Adipocyte (in vitro differentiated cells): ENCODE measurements at regions not wholly inside any gene's neighbourhood (a gene's known extent, or its start where the extent isn't known, plus 50 kb on each side); places are given as distances from the start of the nearest gene placed in this dataset.

Experiments used
- DNase-seq: peaks from one replicate; pipeline ENCODE4 v3.0.0-alpha.2; 2015; ENCODE audit warnings: low read depth
- H3K27me3 ChIP-seq: replicated peaks from 2 replicates; pipeline ENCODE4 v1.7.0; 2013; ENCODE audit warnings: mild to moderate bottlenecking, low read length, moderate library complexity; ENCODE audit not compliant: control insufficient read depth, insufficient read depth
- H3K36me3 ChIP-seq: 2 replicates; pipeline ENCODE4 v1.7.0; 2013; ENCODE audit warnings: low read length, mild to moderate bottlenecking, moderate library complexity; ENCODE audit not compliant: control insufficient read depth, insufficient read depth, severe bottlenecking
- H3K4me1 ChIP-seq: 2 replicates; pipeline ENCODE4 v1.7.0; 2013; ENCODE audit warnings: mild to moderate bottlenecking, low read length, moderate library complexity; ENCODE audit not compliant: control insufficient read depth, insufficient read depth
- H3K4me3 ChIP-seq: 2 replicates; pipeline ENCODE4 v1.7.0; 2013; ENCODE audit warnings: mild to moderate bottlenecking, low read length, moderate library complexity
- H3K9ac ChIP-seq: 2 replicates; pipeline ENCODE4 v1.7.0; 2013; ENCODE audit warnings: mild to moderate bottlenecking, low read length, moderate library complexity
- H3K9me3 ChIP-seq: 2 replicates; pipeline ENCODE4 v1.7.0; 2013; ENCODE audit warnings: mild to moderate bottlenecking, low read length, moderate library complexity; ENCODE audit not compliant: control insufficient read depth

DNA sequence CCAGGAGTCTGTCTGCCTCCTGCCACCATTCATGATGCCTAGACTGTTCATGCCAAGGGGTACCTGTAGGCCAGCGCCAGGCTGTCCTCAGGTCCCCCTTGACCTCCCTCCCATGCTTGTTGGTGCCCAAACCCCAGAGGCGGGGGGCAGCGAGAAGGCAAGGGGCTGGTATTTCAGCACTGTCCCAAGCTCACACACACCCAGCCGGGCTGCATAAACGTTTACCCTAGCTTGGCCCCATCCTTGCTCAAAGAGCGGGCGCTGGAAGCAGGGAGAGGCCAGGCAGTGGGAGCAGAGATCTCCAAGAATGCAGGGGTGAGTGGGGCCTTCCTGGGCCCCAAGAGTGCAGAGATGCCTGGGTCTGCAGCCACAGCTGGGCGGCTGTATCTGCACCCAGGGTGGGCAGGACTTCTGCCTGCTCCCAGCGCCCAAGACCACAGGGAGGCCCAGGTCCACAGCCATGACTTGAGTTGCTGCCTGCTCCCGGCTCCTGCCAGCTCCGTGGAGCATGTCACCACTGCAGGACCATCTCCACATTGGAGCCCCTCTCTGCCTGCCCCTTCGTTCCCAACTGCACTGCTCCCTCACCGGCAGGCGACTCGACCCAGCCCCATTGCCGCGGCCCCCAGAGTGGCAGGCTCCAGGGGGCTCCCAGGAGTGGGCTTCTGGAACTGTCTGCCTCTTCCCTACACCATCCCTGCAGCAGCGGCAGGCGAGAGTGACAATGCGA is 616.6 kb downstream of the METTL4 start:
- H3K4me1 ChIP-seq, result no peaks in the 10 kb centered on the region
- H3K27me3 ChIP-seq, result no peaks in the 10 kb centered on the region
- H3K36me3 ChIP-seq, result no peaks in the 10 kb centered on the region
- H3K9ac ChIP-seq, result no peak overlapping the region
- H3K4me3 ChIP-seq, result no peak overlapping the region
- no peaks in the 10 kb centered on the region for H3K9me3 ChIP-seq
- DNase-seq, result no peak

DNA sequence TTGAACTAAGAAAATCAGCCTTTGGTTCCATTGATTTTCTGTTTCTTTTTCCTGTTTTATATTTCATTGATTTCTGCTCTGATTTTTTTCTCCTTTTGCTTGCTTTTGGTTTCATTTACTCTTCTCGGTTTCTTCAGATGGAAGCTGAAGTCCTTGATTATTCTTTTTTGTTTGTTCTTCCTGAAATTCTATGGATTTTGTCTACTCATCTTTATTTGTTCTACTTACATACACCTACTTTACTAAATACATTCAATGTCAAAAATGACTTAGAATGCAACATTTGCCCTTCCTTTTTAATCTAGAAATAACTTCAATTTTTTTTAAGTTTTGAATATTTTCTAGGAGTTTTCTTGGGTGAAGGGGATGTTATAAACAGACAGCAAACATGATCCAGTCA is 612.5 kb downstream of the METTL4 start:
- H3K4me1 ChIP-seq, result no peaks in the 10 kb centered on the region
- no peaks in the 10 kb centered on the region for H3K9me3 ChIP-seq
- DNase-seq, result no peak
- no peaks in the 10 kb centered on the region for H3K36me3 ChIP-seq
- H3K9ac ChIP-seq, result no peak overlapping the region
- no peaks in the 10 kb centered on the region for H3K27me3 ChIP-seq
- H3K4me3 ChIP-seq, result no peak overlapping the region

DNA sequence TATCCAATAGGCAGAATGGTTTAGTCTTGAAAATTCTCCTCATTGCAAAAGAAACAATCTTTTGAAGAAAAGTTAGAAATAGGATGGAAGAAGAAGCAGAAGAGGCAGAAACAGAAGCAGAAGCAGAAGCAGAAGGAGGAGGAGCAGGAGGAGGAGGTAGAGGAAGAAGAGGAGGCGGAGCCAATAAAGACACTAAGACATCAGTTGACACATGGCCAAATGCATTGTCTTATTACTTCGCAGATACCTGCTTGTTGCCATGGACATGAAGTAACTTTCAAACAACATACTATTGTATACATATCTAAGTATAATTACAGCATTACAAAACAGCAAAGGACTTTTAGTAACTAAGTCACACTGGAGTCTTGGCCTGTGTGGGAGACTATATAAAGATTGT is 606.3 kb downstream of the METTL4 start:
- no peaks in the 10 kb centered on the region for H3K9me3 ChIP-seq
- no peaks in the 10 kb centered on the region for H3K27me3 ChIP-seq
- H3K9ac ChIP-seq, result no peak overlapping the region
- H3K4me1 ChIP-seq, result no peaks in the 10 kb centered on the region
- H3K4me3 ChIP-seq, result no peak overlapping the region
- no peak for DNase-seq
- H3K36me3 ChIP-seq, result no peaks in the 10 kb centered on the region

DNA sequence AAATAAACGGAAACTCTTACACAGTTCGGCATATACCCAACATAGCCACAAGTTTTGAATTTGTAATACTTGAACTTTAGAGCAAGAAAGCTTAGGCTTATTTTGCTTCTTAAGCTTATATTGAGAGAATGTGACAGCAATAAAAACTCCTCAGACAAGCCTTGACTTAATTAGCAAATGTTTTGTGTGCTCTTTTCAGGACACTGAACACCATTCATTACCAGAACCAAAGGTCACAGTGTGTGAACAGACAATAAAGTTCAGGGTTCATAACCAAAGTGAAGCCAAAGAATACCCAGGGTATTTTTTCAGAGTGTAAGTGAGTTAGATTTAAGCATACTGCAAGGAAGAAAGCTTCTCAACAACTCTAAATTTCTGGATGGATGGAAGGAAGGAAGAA is 605.8 kb downstream of the METTL4 start:
- Histone ChIP-seq H3K9me3 (no peaks in the 10 kb centered on the region), H3K9ac (no peak overlapping the region), H3K4me1 (no peaks in the 10 kb centered on the region), H3K27me3 (peaks cover under 1% of the 10 kb centered on the region), H3K36me3 (no peaks in the 10 kb centered on the region), H3K4me3 (no peak overlapping the region)
- DNase-seq, result no peak

DNA sequence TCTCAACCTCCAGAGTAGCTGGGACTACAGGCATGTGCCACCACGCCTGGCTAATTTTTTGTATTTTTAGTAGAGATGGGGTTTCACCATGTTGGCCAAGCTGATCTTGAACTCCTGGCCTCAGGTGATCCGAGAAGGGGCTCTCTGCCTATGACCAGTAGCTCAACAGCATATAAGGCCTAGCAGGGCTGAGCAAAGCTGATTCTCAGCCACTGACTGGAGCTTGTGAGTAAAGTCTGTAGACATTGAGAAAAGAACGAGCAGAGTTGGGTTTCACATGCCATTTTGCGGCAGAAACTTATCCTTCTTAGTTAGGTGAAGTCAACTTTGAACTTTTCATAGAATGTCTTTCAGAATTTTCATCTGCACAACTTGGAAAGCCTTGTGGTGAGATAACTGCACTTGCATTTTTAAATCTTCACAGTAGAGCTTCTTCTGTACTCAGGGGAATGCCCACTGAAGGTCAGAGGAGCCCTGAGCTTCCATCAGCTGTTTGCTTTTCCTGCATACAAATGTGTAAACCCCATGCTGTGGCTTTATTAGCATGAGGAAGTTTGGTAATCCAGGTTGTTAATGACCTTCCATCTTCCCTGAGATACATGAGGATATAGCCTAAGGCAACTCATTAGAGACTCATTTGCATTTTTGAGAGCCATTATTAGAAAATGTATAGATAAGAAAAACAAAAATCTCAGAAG is 602.4 kb downstream of the METTL4 start:
- Histone ChIP-seq H3K9ac (no peak overlapping the region), H3K4me1 (no peaks in the 10 kb centered on the region), H3K36me3 (no peaks in the 10 kb centered on the region), H3K4me3 (no peak overlapping the region), H3K27me3 (peaks cover 2% of the 10 kb centered on the region), H3K9me3 (no peaks in the 10 kb centered on the region)
- DNase-seq, result no peak

DNA sequence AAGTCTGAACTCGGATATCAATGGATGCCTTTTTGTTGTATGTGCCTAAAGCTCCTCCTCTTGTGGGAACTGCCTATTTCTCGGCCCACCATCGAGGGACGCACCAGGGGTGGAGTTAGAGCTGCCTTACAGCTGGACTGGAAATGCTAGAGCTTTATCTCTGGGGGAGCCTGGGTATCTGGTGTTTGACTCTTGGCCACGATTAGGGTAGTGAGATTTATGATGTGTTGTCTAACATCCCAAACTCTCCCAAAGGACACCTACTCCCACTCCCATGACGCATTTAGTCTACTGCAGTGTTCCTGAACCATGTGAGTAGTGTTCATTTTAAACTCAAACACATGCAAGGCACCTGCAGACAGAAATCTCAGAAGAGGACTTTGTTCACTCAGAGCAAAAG is 594.8 kb downstream of the METTL4 start:
- Histone ChIP-seq H3K4me1 (no peaks in the 10 kb centered on the region), H3K27me3 (peaks cover 3% of the 10 kb centered on the region), H3K9me3 (peaks cover 12% of the 10 kb centered on the region), H3K36me3 (no peaks in the 10 kb centered on the region), H3K4me3 (no peak overlapping the region), H3K9ac (no peak overlapping the region)
- DNase-seq, result no peak

DNA sequence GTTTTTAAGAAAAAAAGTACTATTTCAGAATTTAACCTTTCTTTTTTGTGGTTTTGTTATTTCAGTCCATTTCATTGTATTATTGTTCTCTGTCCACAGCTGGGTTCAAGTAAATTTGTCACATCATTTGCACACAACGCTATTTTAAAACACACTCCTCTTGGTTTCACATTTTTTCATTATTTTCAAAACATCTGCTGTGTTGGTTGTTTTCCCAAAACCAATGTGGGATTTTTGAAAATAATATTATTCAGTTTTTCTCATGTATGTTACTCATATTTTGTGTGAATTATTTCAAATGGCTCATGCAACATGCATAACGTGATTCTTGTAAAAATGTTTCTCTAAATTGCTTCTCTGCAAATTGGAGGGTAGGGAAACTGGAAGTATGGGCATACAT is 589.2 kb downstream of the METTL4 start:
- DNase-seq, result no peak
- Histone ChIP-seq H3K27me3 (peaks cover 3% of the 10 kb centered on the region), H3K9ac (no peak overlapping the region)

DNA sequence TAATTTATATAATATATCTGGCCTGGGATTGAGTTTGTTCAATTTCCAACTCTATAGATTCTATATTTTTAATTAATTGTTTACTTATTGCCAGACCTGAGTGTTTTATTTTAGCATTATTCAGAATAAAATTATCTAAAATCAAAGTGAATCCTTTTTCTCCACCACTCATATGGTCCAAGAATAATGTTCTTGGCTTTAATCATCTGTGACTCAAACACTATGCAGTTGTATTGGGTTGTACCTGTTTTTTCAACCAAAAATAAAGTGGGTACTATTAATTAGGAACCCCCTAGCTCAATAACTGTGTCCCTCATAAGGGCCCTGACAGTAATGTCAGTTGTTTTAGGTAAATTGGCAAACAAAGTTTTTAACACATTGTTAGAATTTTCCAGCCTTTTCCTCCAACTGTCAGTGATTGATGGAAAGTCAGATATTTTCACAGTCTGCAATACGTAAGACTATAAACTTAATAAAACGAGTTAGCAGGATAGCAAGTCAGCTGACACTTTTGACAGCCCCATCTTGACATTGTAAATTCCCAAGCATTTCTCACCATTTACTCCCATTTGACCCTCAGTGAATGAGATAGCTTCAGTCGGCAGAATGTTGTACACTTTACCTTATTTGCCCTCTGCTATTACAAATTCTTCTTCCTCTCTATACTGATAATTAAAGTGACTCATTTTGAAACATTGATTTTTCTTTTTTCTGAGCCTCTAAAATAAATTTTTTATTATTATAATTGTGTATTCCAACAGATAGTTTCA is 587.4 kb downstream of the METTL4 start:
- Histone ChIP-seq H3K27me3 (peaks cover 3% of the 10 kb centered on the region), H3K4me3 (no peak overlapping the region), H3K9me3 (peaks cover 12% of the 10 kb centered on the region), H3K4me1 (no peaks in the 10 kb centered on the region), H3K36me3 (no peaks in the 10 kb centered on the region), H3K9ac (no peak overlapping the region)
- no peak for DNase-seq

More for the DNA sequence above, 589.2 kb downstream of the METTL4 start:
- Histone ChIP-seq H3K4me1 (no peaks in the 10 kb centered on the region), H3K4me3 (no peak overlapping the region), H3K36me3 (no peaks in the 10 kb centered on the region), H3K9me3 (peaks cover 12% of the 10 kb centered on the region)

DNA sequence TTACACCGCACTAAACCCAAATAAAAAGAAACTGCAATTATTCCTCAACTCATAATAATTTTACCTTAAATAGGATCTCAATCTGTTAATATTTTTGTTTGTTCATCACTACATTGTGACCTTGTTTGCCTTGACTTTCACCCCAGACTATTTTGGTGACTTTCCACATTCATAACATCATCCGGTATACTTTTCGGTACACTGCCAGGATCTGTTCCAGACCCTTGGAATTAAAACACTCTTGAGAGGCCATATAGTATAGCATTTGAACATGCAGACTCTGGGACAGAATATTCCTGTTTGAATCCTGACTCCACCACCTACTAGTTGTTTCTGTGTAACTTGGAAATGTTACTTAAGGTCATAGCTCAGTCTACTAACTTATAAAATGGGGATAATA is 577.4 kb downstream of the METTL4 start:
- DNase-seq, result no peak
- Histone ChIP-seq H3K9ac (no peak overlapping the region), H3K9me3 (no peaks in the 10 kb centered on the region), H3K27me3 (no peaks in the 10 kb centered on the region), H3K36me3 (no peaks in the 10 kb centered on the region), H3K4me1 (no peaks in the 10 kb centered on the region), H3K4me3 (no peak overlapping the region)

DNA sequence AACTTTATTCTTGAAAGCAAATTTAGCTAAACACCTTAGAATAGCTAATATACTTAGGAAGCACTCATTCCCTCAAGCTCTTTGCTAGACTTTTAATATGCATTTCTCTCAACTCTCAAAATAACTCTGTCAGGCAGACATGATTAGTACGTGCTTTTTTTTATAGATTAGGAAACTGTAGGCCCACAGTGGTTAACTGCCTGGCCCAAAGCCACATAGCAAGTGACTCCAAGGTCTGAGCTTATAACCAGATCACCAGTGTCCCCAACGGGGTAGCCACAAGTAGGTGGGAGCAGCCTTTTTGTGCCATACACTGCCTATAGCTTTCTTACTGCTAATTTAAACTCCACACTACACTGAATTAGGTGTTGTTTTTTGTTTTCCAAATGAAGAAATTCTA is 576.8 kb downstream of the METTL4 start:
- no peak for DNase-seq
- no peak overlapping the region for H3K4me3 ChIP-seq
- H3K27me3 ChIP-seq, result peaks cover 1% of the 10 kb centered on the region
- H3K4me1 ChIP-seq, result no peaks in the 10 kb centered on the region
- no peak overlapping the region for H3K9ac ChIP-seq
- H3K9me3 ChIP-seq, result no peaks in the 10 kb centered on the region
- no peaks in the 10 kb centered on the region for H3K36me3 ChIP-seq

DNA sequence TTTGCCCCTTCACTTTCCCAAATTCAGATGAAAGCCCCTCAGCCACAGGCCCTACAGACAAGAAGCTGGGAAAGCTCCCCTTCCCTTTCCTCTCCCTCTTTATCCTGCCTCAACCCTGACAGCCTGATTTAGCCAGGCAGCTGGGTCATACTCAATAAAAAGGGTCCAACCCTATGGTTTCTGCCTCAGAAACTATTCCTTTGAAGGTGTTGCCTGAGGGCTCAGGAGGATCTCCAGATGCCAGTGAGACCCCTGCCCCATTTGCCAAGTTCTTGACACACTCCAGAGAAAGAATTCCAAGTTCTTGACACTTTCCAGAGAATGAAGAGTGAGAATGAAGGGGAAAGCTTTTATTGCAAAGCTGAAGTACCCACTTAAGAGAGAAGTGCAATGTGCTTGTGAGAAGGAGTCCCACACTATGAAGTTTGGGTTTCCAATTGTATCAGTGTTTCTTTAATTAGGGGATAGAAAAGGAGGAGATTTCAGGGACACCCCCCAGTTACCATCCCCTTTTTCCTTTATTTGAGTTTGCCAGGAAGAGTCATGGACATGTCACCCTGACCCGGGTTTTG is 576.2 kb downstream of the METTL4 start:
- H3K4me1 ChIP-seq, result no peaks in the 10 kb centered on the region

More for the DNA sequence above, 576.2 kb downstream of the METTL4 start:
- Histone ChIP-seq H3K36me3 (no peaks in the 10 kb centered on the region), H3K27me3 (peaks cover 5% of the 10 kb centered on the region), H3K9ac (no peak overlapping the region), H3K9me3 (no peaks in the 10 kb centered on the region), H3K4me3 (no peak overlapping the region)
- no peak for DNase-seq
